KMS-11 (cell line): ENCODE measurements at regions not wholly inside any gene's neighbourhood (a gene's known extent, or its start where the extent isn't known, plus 50 kb on each side); places are given as distances from the start of the nearest gene placed in this dataset.

Experiments
- H2AFZ ChIP-seq: fragments of 200-600 bp; sonication (generic); 2 replicates; pipeline ENCODE4 v1.6.1; 2016; ENCODE audit warnings: antibody characterized with exemption, mixed run types, low read depth
- H3K27ac ChIP-seq: fragments of 200-600 bp; sonication (generic); 2 replicates; pipeline ENCODE4 v1.6.1; 2016; ENCODE audit warnings: mild to moderate bottlenecking, mixed run types
- H3K27me3 ChIP-seq: fragments of 200-600 bp; sonication (generic); 2 replicates; pipeline ENCODE4 v1.6.1; 2017; ENCODE audit warnings: mild to moderate bottlenecking, low read depth, mixed run types, moderate library complexity; ENCODE audit not compliant: insufficient read depth
- H3K36me3 ChIP-seq: fragments of 200-600 bp; sonication (generic); 2 replicates; pipeline ENCODE4 v1.6.1; 2017; ENCODE audit warnings: mild to moderate bottlenecking, mixed run types; ENCODE audit not compliant: insufficient read depth
- H3K4me1 ChIP-seq: fragments of 200-600 bp; sonication (generic); 2 replicates; pipeline ENCODE4 v1.6.1; 2016; ENCODE audit warnings: mild to moderate bottlenecking, low read depth, mixed run types; ENCODE audit not compliant: poor library complexity, severe bottlenecking
- H3K4me2 ChIP-seq: fragments of 200-600 bp; sonication (generic); 2 replicates; pipeline ENCODE4 v1.7.0; 2016; ENCODE audit warnings: mild to moderate bottlenecking, mixed run types
- H3K4me3 ChIP-seq: fragments of 200-600 bp; sonication (generic); IDR thresholded peaks from 2 replicates; pipeline ENCODE4 v1.6.1; 2017; ENCODE audit warnings: low read depth, low read length, mixed read lengths; ENCODE audit not compliant: insufficient read depth
- H3K79me2 ChIP-seq: fragments of 200-600 bp; sonication (generic); 2 replicates; pipeline ENCODE4 v1.6.1; 2016; ENCODE audit warnings: low read depth, mixed run types; ENCODE audit not compliant: insufficient read depth
- H3K9ac ChIP-seq: fragments of 200-600 bp; sonication (generic); 2 replicates; pipeline ENCODE4 v1.6.1; 2016; ENCODE audit warnings: mild to moderate bottlenecking, mixed run types
- H4K20me1 ChIP-seq: fragments of 200-600 bp; sonication (generic); 2 replicates; pipeline ENCODE4 v1.6.1; 2016; ENCODE audit warnings: mild to moderate bottlenecking, mixed run types; ENCODE audit not compliant: insufficient read depth
- TF ChIP-seq, protein P1 (sequence below): fragments of 200-600 bp; sonication (generic); conservative IDR thresholded peaks from 2 replicates; pipeline ENCODE4 v1.6.1; 2017; ENCODE audit warnings: low read depth, mild to moderate bottlenecking, antibody characterized with exemption, low read length, moderate library complexity, mixed read lengths

- no peak overlapping the region for H3K4me2 ChIP-seq
- no peaks in the 10 kb centered on the region for H3K36me3 ChIP-seq
- no peak overlapping the region for H3K9ac ChIP-seq
Observed at GRCh38 chr6:40928763-40929162, 110.3 kb downstream of the UNC5CL start.

GRCh38 chr6:40928307-40928706 lies 110.7 kb downstream of the UNC5CL start:
- Histone ChIP-seq H3K4me1 (no peaks in the 10 kb centered on the region), H3K79me2 (no peaks in the 10 kb centered on the region), H3K27ac (no peak overlapping the region), H3K4me2 (no peak overlapping the region), H3K9ac (no peak overlapping the region), H3K27me3 (no peaks in the 10 kb centered on the region), H3K36me3 (no peaks in the 10 kb centered on the region), H4K20me1 (no peaks in the 10 kb centered on the region), H3K4me3 (no peak overlapping the region), H2AFZ (no peak overlapping the region)
- TF ChIP-seq, protein P1, sequence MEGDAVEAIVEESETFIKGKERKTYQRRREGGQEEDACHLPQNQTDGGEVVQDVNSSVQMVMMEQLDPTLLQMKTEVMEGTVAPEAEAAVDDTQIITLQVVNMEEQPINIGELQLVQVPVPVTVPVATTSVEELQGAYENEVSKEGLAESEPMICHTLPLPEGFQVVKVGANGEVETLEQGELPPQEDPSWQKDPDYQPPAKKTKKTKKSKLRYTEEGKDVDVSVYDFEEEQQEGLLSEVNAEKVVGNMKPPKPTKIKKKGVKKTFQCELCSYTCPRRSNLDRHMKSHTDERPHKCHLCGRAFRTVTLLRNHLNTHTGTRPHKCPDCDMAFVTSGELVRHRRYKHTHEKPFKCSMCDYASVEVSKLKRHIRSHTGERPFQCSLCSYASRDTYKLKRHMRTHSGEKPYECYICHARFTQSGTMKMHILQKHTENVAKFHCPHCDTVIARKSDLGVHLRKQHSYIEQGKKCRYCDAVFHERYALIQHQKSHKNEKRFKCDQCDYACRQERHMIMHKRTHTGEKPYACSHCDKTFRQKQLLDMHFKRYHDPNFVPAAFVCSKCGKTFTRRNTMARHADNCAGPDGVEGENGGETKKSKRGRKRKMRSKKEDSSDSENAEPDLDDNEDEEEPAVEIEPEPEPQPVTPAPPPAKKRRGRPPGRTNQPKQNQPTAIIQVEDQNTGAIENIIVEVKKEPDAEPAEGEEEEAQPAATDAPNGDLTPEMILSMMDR = no peak

More at GRCh38 chr6:40928763-40929162, 110.3 kb downstream of the UNC5CL start:
- TF ChIP-seq, protein P1 = no peak
- no peak overlapping the region for H3K4me3 ChIP-seq
- H4K20me1 ChIP-seq = no peaks in the 10 kb centered on the region
- H3K27ac ChIP-seq = no peak overlapping the region
- H3K4me1 ChIP-seq = no peaks in the 10 kb centered on the region
- no peaks in the 10 kb centered on the region for H3K27me3 ChIP-seq
- no peaks in the 10 kb centered on the region for H3K79me2 ChIP-seq
- H2AFZ ChIP-seq = no peak overlapping the region

GRCh38 chr6:40925341-40925740 lies 113.7 kb downstream of the UNC5CL start:
- Histone ChIP-seq H3K4me2 (no peak overlapping the region), H3K4me3 (no peak overlapping the region), H4K20me1 (no peaks in the 10 kb centered on the region), H3K9ac (no peak overlapping the region), H2AFZ (no peak overlapping the region), H3K79me2 (no peaks in the 10 kb centered on the region), H3K27ac (no peak overlapping the region), H3K27me3 (no peaks in the 10 kb centered on the region), H3K4me1 (no peaks in the 10 kb centered on the region), H3K36me3 (no peaks in the 10 kb centered on the region)
- TF ChIP-seq, protein P1 = no peak

DNA sequence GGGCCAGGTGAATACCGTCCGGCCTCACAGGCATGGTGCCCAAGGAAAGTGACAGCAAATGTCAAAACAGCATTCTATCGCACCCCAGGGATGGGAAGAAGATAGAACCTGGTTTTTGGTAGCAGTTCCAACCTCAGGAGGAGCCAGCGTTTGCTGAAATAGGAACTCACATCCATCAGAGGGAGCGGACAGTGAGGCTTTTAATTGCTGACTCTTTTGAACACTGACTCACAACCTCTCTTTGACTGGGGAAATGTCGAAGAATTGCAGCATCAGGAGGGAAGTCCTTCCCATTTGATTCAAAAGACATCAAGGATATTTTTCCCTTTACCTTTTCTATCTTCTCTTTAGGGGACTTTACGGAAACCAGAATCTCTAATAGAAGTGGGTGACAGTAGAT lies 114.2 kb downstream of the UNC5CL start:
- Histone ChIP-seq H3K4me2 (no peak overlapping the region), H3K36me3 (no peaks in the 10 kb centered on the region), H3K27ac (no peak overlapping the region), H3K4me1 (no peaks in the 10 kb centered on the region), H3K9ac (no peak overlapping the region), H4K20me1 (no peaks in the 10 kb centered on the region), H3K27me3 (no peaks in the 10 kb centered on the region), H3K4me3 (no peak overlapping the region), H3K79me2 (no peaks in the 10 kb centered on the region), H2AFZ (no peak overlapping the region)
- TF ChIP-seq, protein P1 = no peak
